Testis (tissue), 2 donors: ENCODE measurements at regions not wholly inside any gene's neighbourhood (a gene's known extent, or its start where the extent isn't known, plus 50 kb on each side); places are given as distances from the start of the nearest gene placed in this dataset.

Experiments used
- POLR2A ChIP-seq: fragments of 450-650 bp; IDR thresholded peaks from one replicate; pipeline ENCODE4 v1.6.1; 2017; ENCODE audit warnings: antibody characterized with exemption, mild to moderate bottlenecking, moderate library complexity
- TF ChIP-seq, protein P1 (sequence below), 3 experiments: fragments of 450-650 bp in 2 of 3; fragments of 200-600 bp in 1 of 3; sonication (generic) in 1 of 3; IDR thresholded peaks; one replicate each; pipeline ENCODE4 v1.5.1; 2016 to 2019; ENCODE audit warnings: antibody characterized with exemption in 3 of 3, mild to moderate bottlenecking in 2 of 3, moderate library complexity in 1 of 3

DNA sequence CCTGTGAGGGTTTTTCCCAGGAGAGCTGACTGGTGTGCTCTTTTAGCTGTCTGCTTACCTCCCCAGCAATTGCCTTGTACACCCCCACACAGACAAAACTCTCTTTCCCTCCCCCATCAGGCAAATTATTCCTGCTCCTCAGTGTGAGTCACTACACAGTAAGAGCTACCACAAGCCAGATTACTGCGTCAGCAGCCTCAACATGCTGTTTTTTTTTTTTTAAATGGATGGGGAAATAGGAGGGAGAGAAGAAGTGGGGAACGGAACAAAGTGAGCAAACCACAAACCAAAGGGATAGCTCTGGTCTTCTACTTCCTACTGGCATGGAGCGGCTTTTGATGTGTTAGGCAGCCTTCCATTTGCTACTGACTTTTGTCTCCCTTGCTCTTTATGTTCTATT, 107.5 kb upstream of the ACSL4 start:
- TF ChIP-seq, protein P1, sequence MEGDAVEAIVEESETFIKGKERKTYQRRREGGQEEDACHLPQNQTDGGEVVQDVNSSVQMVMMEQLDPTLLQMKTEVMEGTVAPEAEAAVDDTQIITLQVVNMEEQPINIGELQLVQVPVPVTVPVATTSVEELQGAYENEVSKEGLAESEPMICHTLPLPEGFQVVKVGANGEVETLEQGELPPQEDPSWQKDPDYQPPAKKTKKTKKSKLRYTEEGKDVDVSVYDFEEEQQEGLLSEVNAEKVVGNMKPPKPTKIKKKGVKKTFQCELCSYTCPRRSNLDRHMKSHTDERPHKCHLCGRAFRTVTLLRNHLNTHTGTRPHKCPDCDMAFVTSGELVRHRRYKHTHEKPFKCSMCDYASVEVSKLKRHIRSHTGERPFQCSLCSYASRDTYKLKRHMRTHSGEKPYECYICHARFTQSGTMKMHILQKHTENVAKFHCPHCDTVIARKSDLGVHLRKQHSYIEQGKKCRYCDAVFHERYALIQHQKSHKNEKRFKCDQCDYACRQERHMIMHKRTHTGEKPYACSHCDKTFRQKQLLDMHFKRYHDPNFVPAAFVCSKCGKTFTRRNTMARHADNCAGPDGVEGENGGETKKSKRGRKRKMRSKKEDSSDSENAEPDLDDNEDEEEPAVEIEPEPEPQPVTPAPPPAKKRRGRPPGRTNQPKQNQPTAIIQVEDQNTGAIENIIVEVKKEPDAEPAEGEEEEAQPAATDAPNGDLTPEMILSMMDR (IDR thresholded peaks at IDR 0.05) = no peak
- no peak for TF ChIP-seq POLR2A
